HepG2 (cell line): ENCODE measurements at regions not wholly inside any gene's neighbourhood (a gene's known extent, or its start where the extent isn't known, plus 50 kb on each side); places are given as distances from the start of the nearest gene placed in this dataset.

Source experiments
- CSRNP2 ChIP-seq: sonication (generic); formaldehyde crosslinking; conservative IDR thresholded peaks from 2 replicates; pipeline ENCODE4 v1.8.0; 2022; ENCODE audit warnings: low read depth, missing genetic modification reagents
- NCOR1 ChIP-seq: fragments of 200-600 bp; sonication (generic); IDR thresholded peaks from 2 replicates; pipeline ENCODE4 v1.7.0; 2017; ENCODE audit warnings: antibody characterized with exemption, low read length, borderline replicate concordance
- NFIC ChIP-seq: IDR thresholded peaks from 2 replicates; pipeline ENCODE4 v1.6.1; 2012; ENCODE audit warnings: mild to moderate bottlenecking, low read length, inconsistent platforms
- NONO ChIP-seq, 2 experiments: fragments of 450-650 bp in 1 of 2; sonication (generic) in 1 of 2; formaldehyde crosslinking in 1 of 2; IDR thresholded peaks in 1 of 2; conservative IDR thresholded peaks in 1 of 2; 2 replicates each; pipeline versions ENCODE4 v1.6.1 to v1.8.0; 2017 to 2022; ENCODE audit warnings: mild to moderate bottlenecking in 1 of 2, missing genetic modification reagents in 1 of 2, moderate library complexity in 1 of 2
- SSRP1 ChIP-seq: IDR thresholded peaks from 2 replicates; pipeline ENCODE4 v1.6.1; 2016; ENCODE audit warnings: control low read depth
- ZFAT ChIP-seq: sonication (generic); formaldehyde crosslinking; conservative IDR thresholded peaks from 2 replicates; pipeline ENCODE4 v1.8.1; 2023; ENCODE audit warnings: missing genetic modification reagents, inconsistent platforms
- TF ChIP-seq, protein P1 (sequence below): sonication (generic); formaldehyde crosslinking; IDR thresholded peaks from 2 replicates; pipeline ENCODE4 v1.8.1; 2023; ENCODE audit warnings: missing genetic modification reagents, inconsistent platforms, borderline replicate concordance
- TF ChIP-seq, protein P2 (sequence below): sonication (generic); formaldehyde crosslinking; IDR thresholded peaks from 2 replicates; pipeline ENCODE4 v1.4.0; 2020; ENCODE audit warnings: missing genetic modification reagents

GRCh38 chr2:118633371-118634018 is 214.0 kb downstream of the EN1 start (continued):
- TF ChIP-seq NFIC (no peak), SSRP1 (CRISPR knock-in tag) (no peak), ZFAT (CRISPR knock-in tag) (no peak), NCOR1 (no peak), CSRNP2 (CRISPR knock-in tag) (no peak), NONO (IDR thresholded peaks at IDR 0.05) (no peak), NONO (CRISPR knock-in tag; conservative IDR thresholded peaks at IDR 0.05) (no peak)
- TF ChIP-seq, protein P1, sequence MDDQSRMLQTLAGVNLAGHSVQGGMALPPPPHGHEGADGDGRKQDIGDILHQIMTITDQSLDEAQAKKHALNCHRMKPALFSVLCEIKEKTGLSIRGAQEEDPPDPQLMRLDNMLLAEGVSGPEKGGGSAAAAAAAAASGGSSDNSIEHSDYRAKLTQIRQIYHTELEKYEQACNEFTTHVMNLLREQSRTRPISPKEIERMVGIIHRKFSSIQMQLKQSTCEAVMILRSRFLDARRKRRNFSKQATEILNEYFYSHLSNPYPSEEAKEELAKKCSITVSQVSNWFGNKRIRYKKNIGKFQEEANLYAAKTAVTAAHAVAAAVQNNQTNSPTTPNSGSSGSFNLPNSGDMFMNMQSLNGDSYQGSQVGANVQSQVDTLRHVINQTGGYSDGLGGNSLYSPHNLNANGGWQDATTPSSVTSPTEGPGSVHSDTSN (CRISPR knock-in tag): no peak
- TF ChIP-seq, protein P2, sequence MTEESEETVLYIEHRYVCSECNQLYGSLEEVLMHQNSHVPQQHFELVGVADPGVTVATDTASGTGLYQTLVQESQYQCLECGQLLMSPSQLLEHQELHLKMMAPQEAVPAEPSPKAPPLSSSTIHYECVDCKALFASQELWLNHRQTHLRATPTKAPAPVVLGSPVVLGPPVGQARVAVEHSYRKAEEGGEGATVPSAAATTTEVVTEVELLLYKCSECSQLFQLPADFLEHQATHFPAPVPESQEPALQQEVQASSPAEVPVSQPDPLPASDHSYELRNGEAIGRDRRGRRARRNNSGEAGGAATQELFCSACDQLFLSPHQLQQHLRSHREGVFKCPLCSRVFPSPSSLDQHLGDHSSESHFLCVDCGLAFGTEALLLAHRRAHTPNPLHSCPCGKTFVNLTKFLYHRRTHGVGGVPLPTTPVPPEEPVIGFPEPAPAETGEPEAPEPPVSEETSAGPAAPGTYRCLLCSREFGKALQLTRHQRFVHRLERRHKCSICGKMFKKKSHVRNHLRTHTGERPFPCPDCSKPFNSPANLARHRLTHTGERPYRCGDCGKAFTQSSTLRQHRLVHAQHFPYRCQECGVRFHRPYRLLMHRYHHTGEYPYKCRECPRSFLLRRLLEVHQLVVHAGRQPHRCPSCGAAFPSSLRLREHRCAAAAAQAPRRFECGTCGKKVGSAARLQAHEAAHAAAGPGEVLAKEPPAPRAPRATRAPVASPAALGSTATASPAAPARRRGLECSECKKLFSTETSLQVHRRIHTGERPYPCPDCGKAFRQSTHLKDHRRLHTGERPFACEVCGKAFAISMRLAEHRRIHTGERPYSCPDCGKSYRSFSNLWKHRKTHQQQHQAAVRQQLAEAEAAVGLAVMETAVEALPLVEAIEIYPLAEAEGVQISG (CRISPR knock-in tag): no peak
